ENCODE measurements at regions not wholly inside any gene's neighbourhood (a gene's known extent, or its start where the extent isn't known, plus 50 kb on each side); places are given as distances from the start of the nearest gene placed in this dataset.

GRCh38 chr11:28466506-28466905, 358.3 kb downstream of the METTL15 start:
- no peak for DNase-seq
- in situ Hi-C loops (cut with HindIII; ENCODE audit: low pct_ligation_motif_present, low pct_unique_long_range_greater_than_20kb, low sequenced_read_pairs), result no loop called here

- no peak for DNase-seq
- in situ Hi-C loops (cut with HindIII; ENCODE audit: low pct_ligation_motif_present, low pct_unique_long_range_greater_than_20kb, low sequenced_read_pairs), result no loop called here
Observed at GRCh38 chr11:28464252-28464867, 356.2 kb downstream of the METTL15 start.

- no peak for DNase-seq
- in situ Hi-C loops (cut with HindIII; ENCODE audit: low pct_ligation_motif_present, low pct_unique_long_range_greater_than_20kb, low sequenced_read_pairs), result no loop called here
Observed at GRCh38 chr11:28463826-28464225, 355.6 kb downstream of the METTL15 start.

GRCh38 chr11:28461846-28462245, 353.7 kb downstream of the METTL15 start:
- in situ Hi-C loops (cut with HindIII; ENCODE audit: low pct_ligation_motif_present, low pct_unique_long_range_greater_than_20kb, low sequenced_read_pairs), result no loop called here

GRCh38 chr11:28461338-28461737, 353.1 kb downstream of the METTL15 start:
- in situ Hi-C loops (cut with HindIII; ENCODE audit: low pct_ligation_motif_present, low pct_unique_long_range_greater_than_20kb, low sequenced_read_pairs), result no loop called here
- no peak for DNase-seq

More at GRCh38 chr11:28461846-28462245, 353.7 kb downstream of the METTL15 start:
- no peak for DNase-seq

- DNase-seq, result no peak
- in situ Hi-C loops (cut with HindIII; ENCODE audit: low pct_ligation_motif_present, low pct_unique_long_range_greater_than_20kb, low sequenced_read_pairs), result no loop called here
Observed at GRCh38 chr11:28460348-28460747, 352.2 kb downstream of the METTL15 start.

GRCh38 chr11:28459912-28460311, 351.7 kb downstream of the METTL15 start:
- in situ Hi-C loops (cut with HindIII; ENCODE audit: low pct_ligation_motif_present, low pct_unique_long_range_greater_than_20kb, low sequenced_read_pairs), result no loop called here
- DNase-seq, result no peak

- in situ Hi-C loops (cut with HindIII; ENCODE audit: low pct_ligation_motif_present, low pct_unique_long_range_greater_than_20kb, low sequenced_read_pairs), result no loop called here
- no peak for DNase-seq
Observed at GRCh38 chr11:28457481-28458065, 349.4 kb downstream of the METTL15 start.

- DNase-seq, result no peak
Observed at GRCh38 chr11:28448186-28448585, 340.0 kb downstream of the METTL15 start.

GRCh38 chr11:28447226-28447625, 339.0 kb downstream of the METTL15 start:
- in situ Hi-C loops (cut with HindIII; ENCODE audit: low pct_ligation_motif_present, low pct_unique_long_range_greater_than_20kb, low sequenced_read_pairs), result no loop called here
- DNase-seq, result no peak

More at GRCh38 chr11:28448186-28448585, 340.0 kb downstream of the METTL15 start:
- in situ Hi-C loops (cut with HindIII; ENCODE audit: low pct_ligation_motif_present, low pct_unique_long_range_greater_than_20kb, low sequenced_read_pairs), result no loop called here

- DNase-seq, result no peak
- in situ Hi-C loops (cut with HindIII; ENCODE audit: low pct_ligation_motif_present, low pct_unique_long_range_greater_than_20kb, low sequenced_read_pairs), result no loop called here
Observed at GRCh38 chr11:28442131-28442530, 333.9 kb downstream of the METTL15 start.

GRCh38 chr11:28439403-28439802, 331.2 kb downstream of the METTL15 start:
- in situ Hi-C loops (cut with HindIII; ENCODE audit: low pct_ligation_motif_present, low pct_unique_long_range_greater_than_20kb, low sequenced_read_pairs), result no loop called here

GRCh38 chr11:28420099-28420498, 311.9 kb downstream of the METTL15 start:
- in situ Hi-C loops (cut with HindIII; ENCODE audit: low pct_ligation_motif_present, low pct_unique_long_range_greater_than_20kb, low sequenced_read_pairs), result no loop called here

More at GRCh38 chr11:28439403-28439802, 331.2 kb downstream of the METTL15 start:
- DNase-seq, result no peak

GRCh38 chr11:28417601-28418323, 309.6 kb downstream of the METTL15 start:
- in situ Hi-C loops (cut with HindIII; ENCODE audit: low pct_ligation_motif_present, low pct_unique_long_range_greater_than_20kb, low sequenced_read_pairs), result no loop called here
- no peak for DNase-seq

More at GRCh38 chr11:28420099-28420498, 311.9 kb downstream of the METTL15 start:
- DNase-seq, result no peak

GRCh38 chr11:28412029-28412428, 303.8 kb downstream of the METTL15 start:
- in situ Hi-C loops (cut with HindIII; ENCODE audit: low pct_ligation_motif_present, low pct_unique_long_range_greater_than_20kb, low sequenced_read_pairs), result no loop called here
- DNase-seq, result no peak

- in situ Hi-C loops (cut with HindIII; ENCODE audit: low pct_ligation_motif_present, low pct_unique_long_range_greater_than_20kb, low sequenced_read_pairs), result no loop called here
Observed at GRCh38 chr11:28401446-28401845, 293.3 kb downstream of the METTL15 start.

GRCh38 chr11:28400331-28401100, 292.3 kb downstream of the METTL15 start:
- in situ Hi-C loops (cut with HindIII; ENCODE audit: low pct_ligation_motif_present, low pct_unique_long_range_greater_than_20kb, low sequenced_read_pairs), result no loop called here
- no peak for DNase-seq

More at GRCh38 chr11:28401446-28401845, 293.3 kb downstream of the METTL15 start:
- DNase-seq, result no peak

GRCh38 chr11:28393348-28393747, 285.2 kb downstream of the METTL15 start:
- in situ Hi-C loops (cut with HindIII; ENCODE audit: low pct_ligation_motif_present, low pct_unique_long_range_greater_than_20kb, low sequenced_read_pairs), result no loop called here
- no peak for DNase-seq

- DNase-seq, result no peak
- in situ Hi-C loops (cut with HindIII; ENCODE audit: low pct_ligation_motif_present, low pct_unique_long_range_greater_than_20kb, low sequenced_read_pairs), result no loop called here
Observed at GRCh38 chr11:28384418-28384817, 276.2 kb downstream of the METTL15 start.

All from ACHN (cell line).